GM21529 (cell line): ENCODE measurements at regions not wholly inside any gene's neighbourhood (a gene's known extent, or its start where the extent isn't known, plus 50 kb on each side); places are given as distances from the start of the nearest gene placed in this dataset.
"Not testable (repeated sequence)": the region's sequence is repeated elsewhere in the genome, so short reads cannot be mapped to it uniquely, and the experiment has no call there.

Source experiments
- ATAC-seq: cut with Tn5 transposase; IDR thresholded peaks from one replicate; pipeline ENCODE4 v1.9.1; 2021; ENCODE audit not compliant: unreplicated experiment

GRCh38 chr2:139438478-139438877, 658.3 kb upstream of the NXPH2 start:
- no peak for ATAC-seq

DNA sequence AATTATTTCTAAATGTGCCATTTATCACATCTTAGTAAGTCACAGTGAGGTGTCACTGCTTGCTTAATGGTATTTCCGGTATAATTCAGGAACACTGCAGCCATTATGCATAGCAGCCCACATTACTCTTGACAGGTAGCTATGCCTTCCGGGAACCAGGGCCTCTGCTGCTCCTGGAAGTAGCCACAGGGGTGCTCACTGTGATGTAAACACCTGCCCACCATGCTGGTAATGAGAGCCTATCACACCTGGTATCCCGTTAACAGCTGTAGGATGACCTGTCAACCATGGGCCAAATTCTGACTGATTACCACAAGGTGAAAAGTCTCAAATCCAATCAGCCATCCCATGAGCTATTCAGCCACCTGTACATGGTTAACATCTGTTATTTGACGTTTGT, 647.0 kb upstream of the NXPH2 start:
- no peak for ATAC-seq

DNA sequence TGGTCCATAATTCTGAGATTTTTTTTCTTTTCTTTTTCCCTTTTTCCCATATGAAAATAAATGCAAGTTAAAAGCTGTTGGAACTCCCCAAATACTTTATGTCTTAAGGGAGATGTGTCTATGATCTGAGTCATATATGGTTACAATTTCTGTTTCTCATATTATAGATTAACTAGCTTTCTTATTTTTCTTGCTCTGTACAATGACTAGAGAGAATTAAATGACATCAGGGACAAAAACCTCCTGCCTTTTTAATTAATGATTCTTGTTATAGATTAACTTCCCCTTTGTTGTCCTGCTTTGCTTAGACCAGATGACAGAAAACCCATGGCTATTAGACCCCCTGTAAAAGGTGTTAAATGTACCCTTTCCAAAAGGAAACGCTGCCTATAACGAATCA, 643.9 kb upstream of the NXPH2 start:
- no peak for ATAC-seq

DNA sequence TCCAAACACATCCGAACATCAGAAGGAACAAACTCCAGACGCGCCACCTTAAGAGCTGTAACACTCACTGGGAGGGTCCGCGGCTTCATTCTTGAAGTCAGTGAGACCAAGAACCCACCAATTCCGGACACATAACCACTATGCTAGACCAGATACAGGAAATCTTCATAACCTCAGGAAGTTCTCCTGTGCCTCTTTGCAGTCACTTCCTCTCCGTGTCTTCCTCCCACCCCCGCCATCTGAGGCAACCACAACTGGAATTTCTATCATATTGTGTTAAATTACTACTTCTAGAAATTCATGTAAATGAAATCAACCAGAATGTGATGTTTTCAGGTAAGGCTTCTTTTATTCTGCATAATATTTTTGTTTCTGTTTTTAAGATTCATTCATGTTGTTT, 631.0 kb upstream of the NXPH2 start:
- ATAC-seq: no peak

- not testable (repeated sequence) for ATAC-seq
Measured at GRCh38 chr2:139410833-139411174, 630.6 kb upstream of the NXPH2 start.

- ATAC-seq: not testable (repeated sequence)
Measured at GRCh38 chr2:139410147-139410832, 630.1 kb upstream of the NXPH2 start.

DNA sequence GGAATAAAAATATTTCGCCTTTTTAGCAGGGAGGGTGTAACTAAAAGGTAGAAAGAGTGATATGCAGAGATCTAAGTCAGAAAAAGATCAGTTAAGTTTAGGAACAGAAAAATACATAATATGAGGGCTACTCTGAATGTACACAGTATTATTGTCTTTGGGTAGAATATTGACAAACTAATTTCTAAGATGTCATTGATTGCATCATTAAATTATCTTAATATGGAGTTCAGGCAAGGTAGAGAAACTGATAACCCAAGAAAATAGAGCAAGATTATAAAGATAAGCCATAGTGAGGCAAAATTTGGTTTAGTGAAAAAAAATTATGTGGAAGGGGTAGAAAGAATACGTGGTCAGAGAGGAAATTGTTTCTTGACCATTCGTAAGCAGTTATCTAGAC, 629.0 kb upstream of the NXPH2 start:
- no peak for ATAC-seq

GRCh38 chr2:139403948-139404347, 623.8 kb upstream of the NXPH2 start:
- no peak for ATAC-seq

DNA sequence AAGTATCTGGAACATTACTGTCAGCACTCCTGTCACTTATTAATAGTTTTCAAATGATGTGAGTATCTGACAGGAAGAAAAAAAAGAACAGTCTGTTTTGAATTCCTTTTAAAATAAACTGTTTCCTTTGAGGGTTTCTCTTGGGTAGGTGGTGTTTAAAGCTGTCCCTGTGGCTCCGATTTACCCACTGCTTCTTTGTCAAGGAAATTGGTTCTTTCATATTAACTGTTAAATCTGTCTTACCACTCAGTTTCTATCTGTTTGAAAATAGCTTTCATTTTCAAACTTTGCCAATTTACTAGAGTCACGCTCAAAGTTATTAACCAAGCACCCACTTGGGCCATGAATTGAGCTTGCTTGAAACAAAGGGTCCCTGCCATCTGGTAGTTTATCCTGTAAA, 614.6 kb upstream of the NXPH2 start:
- no peak for ATAC-seq

DNA sequence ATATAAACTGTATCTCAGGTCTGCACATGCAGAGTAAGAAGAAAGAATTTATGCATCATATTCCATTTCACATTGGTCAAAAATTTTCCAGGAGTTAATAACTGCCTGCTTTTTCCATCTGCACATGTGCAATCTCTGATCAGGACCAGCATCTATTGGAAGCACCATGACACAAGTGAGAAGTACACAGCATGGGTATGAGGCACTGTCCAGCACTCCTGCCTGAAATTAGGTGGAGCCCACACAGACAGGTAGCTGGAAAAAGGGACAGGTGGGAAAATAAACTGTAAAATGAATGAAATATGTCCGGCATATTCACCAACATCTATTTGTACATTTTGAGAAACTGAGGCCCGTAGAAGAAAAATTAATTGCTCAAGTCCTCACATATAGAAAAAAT, 609.2 kb upstream of the NXPH2 start:
- ATAC-seq: no peak

DNA sequence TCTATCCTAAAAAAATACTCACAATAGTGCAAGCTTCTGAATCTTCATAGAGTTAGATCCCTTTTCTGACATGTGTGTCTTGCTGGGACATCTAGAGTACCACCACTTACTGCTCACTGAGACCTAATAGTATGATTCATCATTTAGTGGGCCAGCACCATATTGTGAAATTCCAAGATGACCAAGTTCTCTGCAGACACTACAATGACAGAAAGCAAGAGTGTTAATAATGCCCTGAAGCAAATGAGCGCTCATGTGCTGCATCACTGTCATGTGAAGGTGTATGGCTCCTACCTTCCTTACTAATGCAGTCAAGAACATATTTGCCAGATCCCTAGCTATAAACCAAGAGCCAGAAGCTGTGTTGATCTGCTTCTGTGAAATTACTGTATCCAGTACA, 606.2 kb upstream of the NXPH2 start:
- no peak for ATAC-seq

DNA sequence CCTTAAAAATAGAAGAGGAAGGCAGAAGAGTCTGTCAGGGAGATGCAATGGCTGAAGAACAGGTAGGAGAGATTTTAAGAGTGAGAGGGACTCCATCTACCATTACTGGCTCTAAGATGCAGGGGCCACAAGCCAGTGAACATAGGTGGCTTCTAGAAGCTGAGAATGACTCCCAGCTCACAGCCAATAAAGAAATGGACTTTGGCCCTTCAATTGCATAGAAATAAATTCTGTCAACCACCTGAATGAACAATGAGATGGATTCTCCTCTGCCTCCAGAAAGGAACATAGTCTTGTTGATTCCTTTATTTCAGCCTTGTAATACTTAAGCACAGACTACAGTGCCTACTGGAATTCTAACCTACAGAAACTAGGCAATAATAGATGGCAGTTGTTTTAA, 603.3 kb upstream of the NXPH2 start:
- ATAC-seq: no peak

DNA sequence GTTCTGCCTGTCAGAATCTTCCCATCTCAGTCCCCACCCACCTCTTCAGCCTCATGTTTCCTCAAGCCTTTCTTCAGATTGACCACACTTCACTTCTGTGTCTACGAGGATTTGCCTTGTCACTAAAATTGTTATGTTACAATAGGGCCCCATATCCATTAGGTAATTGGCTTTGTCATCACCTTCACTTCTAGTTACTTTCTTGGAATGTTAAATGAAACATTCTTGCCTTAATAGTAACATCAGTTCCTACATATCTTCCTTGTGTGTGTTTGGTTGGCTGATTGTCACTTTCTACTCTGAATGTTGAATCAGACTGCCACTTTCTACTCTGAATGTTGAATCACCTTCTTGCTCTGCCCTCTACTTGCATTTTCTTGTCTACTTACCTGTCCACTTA, 599.9 kb upstream of the NXPH2 start:
- no peak for ATAC-seq

GRCh38 chr2:139378373-139378772, 598.2 kb upstream of the NXPH2 start:
- no peak for ATAC-seq

- ATAC-seq: no peak
Measured at GRCh38 chr2:139374296-139374850, 594.2 kb upstream of the NXPH2 start.

- ATAC-seq: no peak
Measured at GRCh38 chr2:139369423-139370409, 589.5 kb upstream of the NXPH2 start.

DNA sequence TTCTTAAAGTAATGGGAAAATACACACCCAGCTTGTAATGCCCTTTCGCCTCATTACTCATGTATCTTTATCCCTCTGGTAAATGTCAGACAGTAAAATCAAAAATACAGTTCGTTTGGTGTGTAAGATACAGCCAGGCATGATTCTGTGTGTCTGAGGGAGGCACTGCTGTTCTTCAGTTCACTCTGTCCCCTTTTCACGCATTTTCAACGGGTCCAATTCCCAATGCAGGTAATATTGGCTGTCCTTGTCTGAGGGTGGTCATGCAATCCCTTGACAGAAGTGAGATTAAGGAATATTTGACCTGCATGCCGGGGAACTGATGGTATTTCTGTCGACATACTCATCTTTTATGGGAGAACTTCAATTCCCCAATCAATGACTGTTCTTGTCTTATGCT, 587.2 kb upstream of the NXPH2 start:
- ATAC-seq: no peak

GRCh38 chr2:139366681-139367080, 586.5 kb upstream of the NXPH2 start:
- ATAC-seq: no peak

GRCh38 chr2:139365189-139365588, 585.0 kb upstream of the NXPH2 start:
- ATAC-seq: no peak

- no peak for ATAC-seq
Measured at GRCh38 chr2:139360654-139361053, 580.5 kb upstream of the NXPH2 start.

- ATAC-seq: no peak
Measured at GRCh38 chr2:139359818-139360217, 579.6 kb upstream of the NXPH2 start.

GRCh38 chr2:139357972-139358371, 577.8 kb upstream of the NXPH2 start:
- ATAC-seq: no peak
